Glutamatergic neuron (in vitro differentiated cells): ENCODE measurements at regions not wholly inside any gene's neighbourhood (a gene's known extent, or its start where the extent isn't known, plus 50 kb on each side); places are given as distances from the start of the nearest gene placed in this dataset.

Experiments used
- DNase-seq: peaks from one replicate; pipeline ENCODE4 v3.0.0; 2022
- H3K27ac Mint-ChIP-seq: one replicate; pipeline ENCODE4 v1.8.0; 2020; ENCODE audit warnings: mild to moderate bottlenecking, mixed read lengths, inconsistent platforms; ENCODE audit not compliant: unreplicated experiment
- H3K27me3 Mint-ChIP-seq: one replicate; pipeline ENCODE4 v1.8.0; 2020; ENCODE audit warnings: mild to moderate bottlenecking, moderate library complexity, mixed read lengths, inconsistent platforms; ENCODE audit not compliant: unreplicated experiment
- H3K36me3 Mint-ChIP-seq: one replicate; pipeline ENCODE4 v1.8.0; 2020; ENCODE audit warnings: mild to moderate bottlenecking, mixed read lengths, inconsistent platforms; ENCODE audit not compliant: unreplicated experiment
- H3K4me1 Mint-ChIP-seq: one replicate; pipeline ENCODE4 v1.8.0; 2020; ENCODE audit warnings: mild to moderate bottlenecking, low read depth, mixed read lengths, inconsistent platforms; ENCODE audit not compliant: unreplicated experiment
- H3K4me3 Mint-ChIP-seq: one replicate; pipeline ENCODE4 v1.8.0; 2020; ENCODE audit warnings: mild to moderate bottlenecking, mixed read lengths, inconsistent platforms; ENCODE audit not compliant: unreplicated experiment
- H3K9me3 Mint-ChIP-seq: one replicate; pipeline ENCODE4 v1.8.0; 2020; ENCODE audit warnings: mild to moderate bottlenecking, moderate library complexity, mixed read lengths, inconsistent platforms; ENCODE audit not compliant: unreplicated experiment
- TF ChIP-seq, protein P1 (sequence below): fragments of 200-600 bp; sonication (generic); IDR thresholded peaks from one replicate; pipeline ENCODE4 v1.5.0; 2021; ENCODE audit not compliant: partially characterized antibody, unreplicated experiment

DNA sequence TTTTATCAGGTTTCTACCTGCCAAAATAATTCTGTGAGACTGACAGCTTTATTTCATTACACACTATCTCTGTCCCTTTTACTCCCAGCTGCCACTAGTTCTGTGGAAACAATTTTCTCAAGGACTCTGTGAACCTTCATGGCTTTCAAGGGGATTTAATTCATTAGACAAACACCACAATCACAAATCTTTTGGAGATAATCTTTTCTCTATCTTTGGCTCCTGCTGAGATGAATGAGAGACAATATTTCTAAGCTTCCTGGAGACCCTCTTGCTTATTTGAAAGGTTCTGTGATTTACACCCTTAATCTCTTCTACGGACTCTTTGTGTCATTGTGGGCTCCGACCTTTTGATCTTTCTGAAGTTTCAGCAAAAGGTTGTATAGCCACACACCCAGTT, 222.6 kb downstream of the PRDM9 start:
- Mint-ChIP-seq H3K27me3 (no peaks in the 10 kb centered on the region), H3K36me3 (no peaks in the 10 kb centered on the region), H3K4me3 (no peak overlapping the region), H3K4me1 (no peaks in the 10 kb centered on the region), H3K9me3 (no peaks in the 10 kb centered on the region), H3K27ac (no peak overlapping the region)
- DNase-seq, result no peak
- TF ChIP-seq, protein P1, sequence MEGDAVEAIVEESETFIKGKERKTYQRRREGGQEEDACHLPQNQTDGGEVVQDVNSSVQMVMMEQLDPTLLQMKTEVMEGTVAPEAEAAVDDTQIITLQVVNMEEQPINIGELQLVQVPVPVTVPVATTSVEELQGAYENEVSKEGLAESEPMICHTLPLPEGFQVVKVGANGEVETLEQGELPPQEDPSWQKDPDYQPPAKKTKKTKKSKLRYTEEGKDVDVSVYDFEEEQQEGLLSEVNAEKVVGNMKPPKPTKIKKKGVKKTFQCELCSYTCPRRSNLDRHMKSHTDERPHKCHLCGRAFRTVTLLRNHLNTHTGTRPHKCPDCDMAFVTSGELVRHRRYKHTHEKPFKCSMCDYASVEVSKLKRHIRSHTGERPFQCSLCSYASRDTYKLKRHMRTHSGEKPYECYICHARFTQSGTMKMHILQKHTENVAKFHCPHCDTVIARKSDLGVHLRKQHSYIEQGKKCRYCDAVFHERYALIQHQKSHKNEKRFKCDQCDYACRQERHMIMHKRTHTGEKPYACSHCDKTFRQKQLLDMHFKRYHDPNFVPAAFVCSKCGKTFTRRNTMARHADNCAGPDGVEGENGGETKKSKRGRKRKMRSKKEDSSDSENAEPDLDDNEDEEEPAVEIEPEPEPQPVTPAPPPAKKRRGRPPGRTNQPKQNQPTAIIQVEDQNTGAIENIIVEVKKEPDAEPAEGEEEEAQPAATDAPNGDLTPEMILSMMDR, result no peak

DNA sequence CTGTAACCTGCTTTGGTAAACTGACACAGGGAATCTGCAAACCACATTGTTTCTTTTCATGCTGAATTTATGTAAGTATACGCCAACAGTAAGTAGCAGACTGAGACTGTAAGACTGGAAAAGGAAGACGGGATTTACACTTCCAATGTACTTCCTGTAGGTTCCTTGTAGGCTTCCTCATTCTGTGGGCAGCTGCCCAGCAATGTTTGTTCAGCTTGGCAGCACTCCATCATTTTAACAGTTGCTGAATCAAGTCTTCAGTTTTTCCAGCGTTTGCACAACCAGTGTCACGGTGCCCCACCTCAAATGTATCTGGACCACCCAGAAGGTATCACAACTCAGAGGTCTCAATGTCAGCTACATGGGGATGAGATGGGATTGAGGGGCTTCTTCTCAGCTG, 232.6 kb downstream of the PRDM9 start:
- Mint-ChIP-seq H3K27me3 (no peaks in the 10 kb centered on the region), H3K4me1 (no peaks in the 10 kb centered on the region), H3K4me3 (no peak overlapping the region), H3K36me3 (no peaks in the 10 kb centered on the region), H3K9me3 (no peaks in the 10 kb centered on the region), H3K27ac (no peak overlapping the region)
- TF ChIP-seq, protein P1, result no peak
- DNase-seq, result no peak

DNA sequence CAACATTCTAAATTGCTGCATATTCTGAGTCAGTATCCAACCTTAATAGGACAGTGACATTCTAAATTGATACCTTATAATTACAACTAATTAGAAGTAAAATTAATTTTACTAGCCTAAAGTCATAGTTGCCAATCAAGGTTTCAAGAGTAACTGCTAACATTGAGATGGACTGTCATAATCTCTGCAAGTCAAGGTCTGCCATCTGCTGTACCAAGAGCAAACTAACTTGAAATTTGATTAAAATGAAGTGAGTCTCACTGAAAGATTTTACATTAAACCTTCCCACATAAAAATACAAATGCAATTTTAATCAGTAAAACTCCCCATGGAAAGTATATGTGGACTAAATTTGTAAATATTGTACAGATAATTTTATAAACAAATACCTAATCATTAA, 235.3 kb downstream of the PRDM9 start:
- Mint-ChIP-seq H3K36me3 (no peaks in the 10 kb centered on the region), H3K27me3 (no peaks in the 10 kb centered on the region), H3K4me1 (no peaks in the 10 kb centered on the region), H3K4me3 (no peak overlapping the region), H3K9me3 (no peaks in the 10 kb centered on the region), H3K27ac (no peak overlapping the region)
- TF ChIP-seq, protein P1, result no peak
- DNase-seq, result no peak

DNA sequence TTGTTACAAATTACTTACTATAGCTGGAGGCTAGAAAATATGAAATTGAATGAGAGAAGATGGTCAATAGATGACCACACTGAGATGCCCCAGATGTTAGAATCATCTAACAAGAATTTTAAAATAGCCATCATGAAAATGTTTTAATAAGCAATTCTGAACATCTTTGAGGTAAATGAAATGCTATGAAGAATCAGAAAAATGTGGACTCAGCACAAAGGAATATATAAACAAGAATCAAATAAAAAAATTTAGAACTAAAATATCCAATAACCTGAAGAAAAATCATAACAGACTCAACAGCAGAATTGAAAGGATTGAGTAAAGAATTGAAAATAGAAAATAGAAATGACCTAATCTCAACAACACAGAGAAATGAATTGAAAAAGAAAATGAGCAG, 248.5 kb downstream of the PRDM9 start:
- Mint-ChIP-seq H3K36me3 (peaks cover 6% of the 10 kb centered on the region), H3K9me3 (no peaks in the 10 kb centered on the region), H3K27me3 (no peaks in the 10 kb centered on the region), H3K4me3 (no peak overlapping the region), H3K27ac (no peak overlapping the region), H3K4me1 (no peaks in the 10 kb centered on the region)
- TF ChIP-seq, protein P1, result no peak
- no peak for DNase-seq

DNA sequence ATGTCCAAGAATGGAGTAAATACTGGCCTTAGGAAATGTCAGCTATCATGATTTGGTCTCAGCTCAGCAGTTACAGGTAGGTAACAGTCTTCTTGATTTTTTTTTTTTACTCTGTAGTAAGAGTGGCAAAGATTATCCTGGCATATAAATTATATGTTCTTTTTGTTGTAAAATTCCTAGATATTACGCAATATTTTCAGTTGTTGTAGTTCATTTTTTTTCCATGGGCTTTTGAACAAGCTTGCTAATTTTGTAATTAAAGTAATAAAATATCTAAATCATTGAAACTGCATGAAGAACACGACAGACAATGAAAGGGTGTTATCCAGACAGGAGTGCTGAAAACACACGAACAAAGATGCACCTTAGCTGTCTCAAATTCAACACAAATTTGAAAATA, 249.4 kb downstream of the PRDM9 start:
- no peak for DNase-seq
- H3K4me1 Mint-ChIP-seq, result no peaks in the 10 kb centered on the region
- TF ChIP-seq, protein P1, result no peak
- H3K4me3 Mint-ChIP-seq, result no peak overlapping the region
- H3K27ac Mint-ChIP-seq, result no peak overlapping the region
- H3K36me3 Mint-ChIP-seq, result no peaks in the 10 kb centered on the region
- H3K9me3 Mint-ChIP-seq, result no peaks in the 10 kb centered on the region
- H3K27me3 Mint-ChIP-seq, result no peaks in the 10 kb centered on the region
